ENCODE measurements at regions not wholly inside any gene's neighbourhood (a gene's known extent, or its start where the extent isn't known, plus 50 kb on each side); places are given as distances from the start of the nearest gene placed in this dataset.

- DNase-seq (ENCODE audit: low read depth in 2 of 3, low spot score in 2 of 3), result no peak
These were observed 223.0 kb upstream of the DPH6 start for GRCh38 chr15:35768949-35769348.

GRCh38 chr15:35769656-35770055, 223.7 kb upstream of the DPH6 start:
- no peak for DNase-seq (ENCODE audit: low read depth in 2 of 3, low spot score in 2 of 3)

GRCh38 chr15:35771746-35772442, 225.9 kb upstream of the DPH6 start:
- DNase-seq (ENCODE audit: low read depth in 2 of 3, low spot score in 2 of 3), result no peak

DNA sequence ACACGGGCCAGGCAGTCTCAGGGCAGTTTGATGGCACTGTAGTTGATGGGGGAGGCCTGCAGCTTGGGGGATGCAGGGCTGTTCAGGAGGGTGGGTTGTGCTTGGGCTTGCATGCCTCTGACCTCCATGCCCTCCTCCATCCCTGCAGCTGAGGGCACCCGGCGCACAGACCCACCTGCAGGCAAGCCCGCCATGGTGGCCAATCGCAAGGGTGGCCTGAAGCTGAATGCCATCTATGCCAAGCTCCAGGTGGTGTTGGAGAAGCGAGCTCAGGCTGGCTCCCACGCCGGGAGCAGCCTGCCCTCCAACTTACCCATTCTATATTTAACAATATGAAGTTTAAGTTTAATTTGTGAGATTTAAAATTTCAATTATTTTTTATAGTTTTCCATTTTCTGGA, 228.7 kb upstream of the DPH6 start:
- no peak for DNase-seq (ENCODE audit: low read depth in 2 of 3, low spot score in 2 of 3)

DNA sequence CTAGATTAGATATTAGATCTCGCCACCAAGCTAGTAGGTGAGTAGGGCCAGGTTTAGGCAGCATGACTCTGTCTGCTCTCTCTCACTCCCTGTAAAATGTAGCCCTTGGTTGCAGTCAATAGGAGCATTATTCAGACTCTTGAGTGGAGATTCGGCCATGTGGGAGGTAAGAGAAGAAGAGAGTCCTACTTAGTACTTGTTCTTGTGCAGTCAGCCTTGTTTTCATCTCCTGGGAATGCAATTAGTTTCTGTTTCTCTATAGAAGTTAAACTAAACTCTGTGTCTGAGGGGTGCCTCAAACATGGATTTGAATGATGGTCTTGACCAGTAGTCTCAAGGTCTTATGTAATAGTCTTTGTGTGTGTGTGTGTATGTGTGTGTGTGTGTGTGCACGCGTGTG, 229.5 kb upstream of the DPH6 start:
- DNase-seq (ENCODE audit: low read depth in 2 of 3, low spot score in 2 of 3), result no peak

DNA sequence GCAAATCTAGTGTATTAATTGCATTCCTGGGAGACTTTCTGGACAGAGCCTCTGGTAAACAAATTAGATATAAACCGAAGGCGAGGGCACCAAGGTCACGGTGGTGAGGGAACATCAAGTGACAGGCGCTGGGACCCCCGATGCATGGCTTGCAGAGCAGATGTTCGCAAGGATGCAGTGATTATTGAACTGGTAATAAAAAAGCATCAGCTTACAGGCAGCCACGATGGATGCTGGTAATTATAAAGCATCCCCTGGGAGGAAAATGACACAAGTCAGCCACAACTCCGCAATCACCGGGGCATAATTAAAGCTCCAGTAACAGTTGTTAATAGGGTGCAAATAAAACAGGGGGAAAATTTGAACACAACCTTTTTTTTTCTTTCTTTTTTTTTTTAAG, 231.1 kb upstream of the DPH6 start:
- no peak for DNase-seq (ENCODE audit: low read depth in 2 of 3, low spot score in 2 of 3)

DNA sequence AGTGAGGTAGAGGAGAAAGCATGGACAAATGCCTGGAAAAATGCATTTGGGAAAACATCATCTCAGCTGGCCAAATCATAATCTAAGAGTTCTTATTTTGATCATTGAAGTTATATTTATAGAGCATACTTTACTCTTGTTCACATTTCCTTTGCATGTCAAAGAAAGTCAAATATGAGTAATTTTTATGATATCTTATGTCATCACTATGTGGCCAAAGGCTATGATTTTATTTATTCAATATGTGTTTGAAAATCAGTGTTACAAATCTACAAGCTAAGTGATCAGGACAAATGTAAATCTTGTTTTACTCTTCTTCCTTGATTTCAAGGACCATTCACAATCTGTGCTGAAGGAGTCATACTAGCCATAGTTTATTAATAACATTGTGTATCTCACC, 237.2 kb upstream of the DPH6 start:
- no peak for DNase-seq (ENCODE audit: low read depth in 2 of 3, low spot score in 2 of 3)

GRCh38 chr15:35784745-35785144, 238.8 kb upstream of the DPH6 start:
- DNase-seq (ENCODE audit: low read depth in 2 of 3, low spot score in 2 of 3), result no peak

DNA sequence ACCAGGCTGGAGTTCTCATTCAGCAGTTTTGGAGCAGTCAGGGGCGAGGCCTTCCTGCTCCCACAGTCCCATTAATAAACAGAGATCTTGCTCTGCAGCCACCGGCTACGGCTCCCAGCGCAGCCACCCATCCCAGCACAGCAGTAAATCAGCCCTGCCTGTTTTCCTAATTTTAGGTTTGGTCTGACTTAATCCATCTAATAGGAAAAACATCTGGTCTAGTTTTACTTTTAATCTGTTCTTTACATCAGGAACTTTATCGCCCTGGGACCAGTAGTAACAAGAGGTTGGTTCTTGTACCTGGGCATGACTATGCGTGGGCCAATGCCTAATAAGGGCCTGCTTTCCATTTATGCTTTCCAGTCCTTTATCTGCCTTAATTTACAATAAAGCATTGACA, 264.0 kb upstream of the DPH6 start:
- no peak for DNase-seq (ENCODE audit: low read depth in 2 of 3, low spot score in 2 of 3)

DNA sequence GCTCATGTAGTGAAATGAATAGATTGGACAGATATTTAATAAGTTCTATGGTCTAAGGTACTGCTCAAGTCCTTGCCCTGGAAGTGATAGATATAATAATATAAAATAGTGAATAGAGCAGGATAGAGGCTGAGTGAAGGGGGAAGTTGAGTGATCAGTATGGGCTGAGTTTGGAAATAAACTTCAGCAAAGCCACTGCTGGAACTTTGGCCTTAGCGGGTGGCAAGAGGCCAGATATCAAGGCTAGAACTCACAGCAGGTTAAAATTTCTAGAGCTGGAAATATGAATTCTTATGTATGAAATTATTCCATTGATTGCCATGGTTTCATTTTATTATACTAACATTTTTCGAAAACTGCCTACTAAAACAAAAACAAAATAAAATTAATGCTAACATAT, 267.6 kb upstream of the DPH6 start:
- no peak for DNase-seq (ENCODE audit: low read depth in 2 of 3, low spot score in 2 of 3)

DNA sequence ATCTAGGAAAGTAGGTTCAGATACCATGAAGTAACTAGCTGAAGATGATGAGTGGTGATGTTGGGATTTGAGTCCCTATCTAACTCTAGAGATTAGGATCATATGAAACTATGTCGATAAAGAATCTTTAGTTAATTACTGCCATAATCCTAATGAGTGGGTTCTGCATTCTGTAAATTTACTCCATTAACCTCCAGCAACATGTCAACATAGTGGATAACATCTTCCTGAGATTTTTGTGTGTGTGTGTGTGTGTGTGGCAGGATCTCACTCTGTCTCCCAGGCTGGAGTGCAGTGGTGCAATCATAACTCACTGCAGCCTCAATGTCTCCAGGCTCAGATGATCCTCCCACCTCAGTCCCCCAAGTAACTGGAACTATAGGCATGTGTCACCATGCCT, 272.9 kb upstream of the DPH6 start:
- no peak for DNase-seq (ENCODE audit: low read depth in 2 of 3, low spot score in 2 of 3)

GRCh38 chr15:35822153-35822552, 276.2 kb upstream of the DPH6 start:
- DNase-seq (ENCODE audit: low read depth in 2 of 3, low spot score in 2 of 3), result no peak

- DNase-seq (ENCODE audit: low read depth in 2 of 3, low spot score in 2 of 3), result no peak
These were observed 281.2 kb upstream of the DPH6 start for GRCh38 chr15:35827141-35827540.

DNA sequence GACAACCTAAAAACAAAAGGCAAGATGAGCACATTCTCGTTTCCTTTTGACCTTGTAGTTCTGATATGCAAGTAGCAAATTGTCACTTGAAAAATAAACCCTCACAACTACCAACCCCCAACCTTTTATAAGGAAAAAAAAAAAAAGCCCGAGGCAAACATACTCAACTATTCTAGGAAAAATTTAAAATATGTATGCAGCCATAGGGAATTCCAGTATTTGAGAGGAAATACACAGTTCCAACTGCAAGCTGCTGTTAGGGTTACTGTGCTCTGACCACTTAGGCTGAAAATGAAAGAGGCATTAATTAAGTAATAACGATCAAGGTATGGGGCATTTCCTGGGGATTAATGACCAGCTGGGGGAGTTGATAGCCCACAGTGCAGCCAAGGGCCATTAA, 281.9 kb upstream of the DPH6 start:
- no peak for DNase-seq (ENCODE audit: low read depth in 2 of 3, low spot score in 2 of 3)

GRCh38 chr15:35833581-35833980, 287.6 kb upstream of the DPH6 start:
- DNase-seq (ENCODE audit: low read depth in 2 of 3, low spot score in 2 of 3), result no peak

GRCh38 chr15:35834216-35834830, 288.4 kb upstream of the DPH6 start:
- no peak for DNase-seq (ENCODE audit: low read depth in 2 of 3, low spot score in 2 of 3)

GRCh38 chr15:35834866-35835265, 288.9 kb upstream of the DPH6 start:
- no peak for DNase-seq (ENCODE audit: low read depth in 2 of 3, low spot score in 2 of 3)

- no peak for DNase-seq (ENCODE audit: low read depth in 2 of 3, low spot score in 2 of 3)
These were observed 292.6 kb upstream of the DPH6 start for GRCh38 chr15:35838424-35839111.

DNA sequence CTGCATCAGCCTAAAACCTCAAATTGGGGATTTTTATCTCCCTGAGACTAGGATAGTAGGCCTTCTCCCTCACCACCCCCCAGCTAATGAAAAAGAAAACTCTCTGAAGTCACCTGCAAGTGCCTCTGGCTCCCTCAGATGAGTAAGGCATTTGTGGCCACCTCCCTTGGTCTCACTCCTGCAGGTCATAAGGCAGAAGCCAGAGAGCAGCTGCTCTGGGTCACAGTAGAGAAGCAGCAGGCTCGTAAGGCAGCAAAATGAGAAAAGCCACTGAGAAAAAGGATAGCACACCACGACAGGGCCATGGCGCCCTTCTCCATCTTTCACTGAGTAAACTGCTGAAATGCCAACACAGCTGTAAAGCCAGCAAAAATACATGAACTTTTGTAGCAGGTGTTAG, 296.7 kb upstream of the DPH6 start:
- DNase-seq (ENCODE audit: low read depth in 2 of 3, low spot score in 2 of 3), result no peak

DNA sequence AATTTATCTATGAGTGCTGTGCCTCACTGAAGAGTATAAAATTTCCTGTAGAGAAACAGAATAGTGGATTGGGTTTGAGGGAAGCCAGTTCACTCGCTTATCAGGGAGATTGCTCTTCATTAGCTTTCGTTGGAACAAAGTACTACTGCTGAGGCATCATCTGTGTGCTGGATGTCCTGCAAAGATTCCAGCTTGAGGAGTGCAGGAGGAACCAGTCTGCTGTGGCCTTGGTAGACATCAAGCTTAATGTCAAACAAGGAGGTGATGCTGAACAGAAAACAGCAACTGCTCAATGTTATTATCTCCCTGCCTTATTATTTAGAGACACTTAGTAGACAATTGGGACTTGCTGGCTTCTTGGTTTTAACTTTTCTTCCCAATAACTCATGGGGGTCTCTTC, 297.5 kb upstream of the DPH6 start:
- no peak for DNase-seq (ENCODE audit: low read depth in 2 of 3, low spot score in 2 of 3)

DNA sequence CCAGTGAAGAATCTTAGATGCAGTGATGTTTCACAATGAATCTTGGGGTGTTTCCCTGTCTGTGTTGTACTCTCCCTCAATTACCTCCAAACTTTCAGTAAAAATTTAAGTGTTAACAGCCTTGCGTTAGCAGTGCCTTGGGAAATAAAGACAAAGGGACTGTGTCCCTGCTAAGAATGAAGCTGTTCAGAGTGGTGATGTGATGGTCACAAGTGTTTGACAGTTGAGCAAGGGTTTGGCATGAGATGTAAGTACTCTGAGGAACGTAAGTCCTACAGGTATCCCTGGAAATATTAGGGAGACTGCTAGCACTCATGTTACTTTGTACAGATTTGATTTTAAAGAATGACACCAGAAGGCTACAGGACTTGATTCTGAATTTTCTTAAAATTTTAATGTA, 304.3 kb upstream of the DPH6 start:
- DNase-seq (ENCODE audit: low read depth in 2 of 3, low spot score in 2 of 3), result no peak

DNA sequence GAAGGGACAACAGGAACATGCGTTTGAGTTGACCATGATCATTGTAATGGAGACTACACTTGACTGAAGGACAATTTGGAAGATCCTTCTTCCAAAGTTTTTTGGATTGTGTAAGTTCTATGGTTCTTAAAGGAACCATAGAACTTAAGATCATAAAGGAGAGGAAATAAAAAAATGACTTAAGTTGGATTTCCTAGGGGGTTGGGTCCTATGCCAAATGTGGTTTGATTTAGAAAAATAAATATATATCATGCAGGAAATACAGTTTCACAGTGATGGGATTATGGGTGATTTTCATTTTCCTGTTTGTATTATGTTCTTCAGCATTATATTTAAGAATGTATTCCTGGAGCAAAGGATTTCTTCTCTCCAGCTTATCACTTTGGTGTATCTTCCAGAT, 305.5 kb upstream of the DPH6 start:
- DNase-seq (ENCODE audit: low read depth in 2 of 3, low spot score in 2 of 3), result no peak

Measured in activated CD8-positive, alpha-beta memory T cell treated with anti-CD3 and anti-CD28 coated beads for 48 hours (primary cell).